Tongue (tissue), 1 donor: ENCODE measurements at regions not wholly inside any gene's neighbourhood (a gene's known extent, or its start where the extent isn't known, plus 50 kb on each side); places are given as distances from the start of the nearest gene placed in this dataset.

Experiments
- DNase-seq: peaks from one replicate; pipeline ENCODE4 v3.0.0-alpha.2; 2015

- no peak for DNase-seq
Measured at GRCh38 chr6:15073344-15073789, 172.5 kb upstream of the JARID2 start.

DNA sequence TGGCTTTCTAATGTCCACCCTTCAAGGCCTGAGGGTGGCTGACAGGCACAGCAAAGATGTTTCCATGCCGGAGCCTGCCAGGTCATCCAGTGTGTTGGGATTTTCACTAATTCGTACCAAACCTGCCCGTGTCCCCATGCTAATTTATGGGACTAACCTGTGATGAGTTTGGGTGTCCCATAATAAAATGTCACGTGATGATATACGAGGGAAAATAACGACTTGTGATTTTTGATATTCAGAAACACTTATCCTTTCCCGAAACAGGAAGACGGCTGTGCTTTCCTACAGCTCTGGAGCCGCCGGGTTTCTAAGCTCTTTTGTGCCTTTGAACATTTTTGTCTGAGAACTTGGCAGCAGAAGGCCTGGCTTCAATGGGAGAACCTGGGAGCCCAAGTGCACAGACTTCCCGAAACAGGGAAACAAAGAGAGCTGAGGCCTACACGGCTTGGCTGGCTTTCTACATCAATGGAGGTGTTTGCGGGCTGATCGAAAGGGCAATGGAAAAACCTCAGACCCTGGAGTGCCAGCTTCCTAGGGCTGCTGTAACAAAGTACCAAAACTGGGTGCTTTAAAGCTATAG lies 171.9 kb upstream of the JARID2 start:
- no peak for DNase-seq

GRCh38 chr6:15074806-15075205 lies 171.1 kb upstream of the JARID2 start:
- no peak for DNase-seq

DNA sequence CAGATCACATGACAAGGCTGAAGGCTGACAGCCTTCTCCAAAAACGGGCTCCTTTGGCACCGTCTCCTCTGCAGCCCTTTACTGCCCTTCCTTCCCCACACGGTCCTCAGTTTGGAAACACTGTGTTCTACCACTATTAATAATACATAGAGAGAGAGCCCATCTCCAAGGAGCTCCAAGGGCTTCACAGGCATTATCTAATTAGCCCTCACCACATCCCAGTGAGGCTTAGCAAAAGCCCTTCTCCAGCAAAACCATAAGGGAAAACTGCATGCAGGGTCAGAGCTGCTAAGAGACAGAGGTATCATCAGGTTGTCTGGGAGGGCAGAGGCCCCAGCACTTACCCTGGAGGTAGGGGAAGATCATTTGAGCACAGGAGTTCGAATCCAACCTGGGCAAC lies 169.3 kb upstream of the JARID2 start:
- DNase-seq, result no peak

DNA sequence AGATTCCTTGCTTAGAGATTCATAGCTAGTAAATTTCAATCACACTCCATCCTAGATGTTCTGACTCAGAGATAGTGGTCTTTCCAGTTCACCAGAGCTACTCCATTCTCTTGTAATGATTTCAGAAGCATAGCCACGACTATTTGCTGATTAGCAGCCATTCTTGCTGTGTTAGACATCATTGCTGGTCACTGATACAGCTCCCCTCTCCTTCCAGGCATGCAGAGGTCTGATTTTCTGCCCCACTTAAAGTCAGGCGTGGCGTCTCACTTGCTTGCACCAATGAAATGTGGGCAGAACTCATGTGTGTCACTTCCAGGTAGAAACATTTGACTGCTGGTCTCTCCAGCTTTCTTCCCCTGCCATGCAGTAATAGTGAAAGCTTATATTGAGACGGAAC lies 168.9 kb upstream of the JARID2 start:
- DNase-seq, result no peak

DNA sequence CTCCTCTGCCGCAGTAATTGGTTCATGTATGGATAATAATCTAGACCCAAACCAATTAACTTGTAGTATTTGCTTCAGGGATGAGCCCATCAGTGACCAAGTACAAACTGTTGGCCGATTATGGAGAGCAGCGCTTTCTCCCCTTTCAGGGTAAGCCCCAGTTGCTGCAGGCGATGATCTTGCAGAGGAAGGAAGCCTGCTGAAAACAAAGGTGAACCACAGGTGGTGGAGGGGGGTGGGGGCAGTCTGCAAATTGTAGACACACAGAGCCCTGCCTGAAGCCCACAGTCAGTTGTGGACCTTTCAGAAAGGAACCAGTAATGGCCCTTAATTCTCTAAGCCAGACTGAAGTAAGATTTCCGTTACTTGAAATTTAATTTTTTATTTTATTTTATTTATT lies 167.9 kb upstream of the JARID2 start:
- DNase-seq, result no peak

DNA sequence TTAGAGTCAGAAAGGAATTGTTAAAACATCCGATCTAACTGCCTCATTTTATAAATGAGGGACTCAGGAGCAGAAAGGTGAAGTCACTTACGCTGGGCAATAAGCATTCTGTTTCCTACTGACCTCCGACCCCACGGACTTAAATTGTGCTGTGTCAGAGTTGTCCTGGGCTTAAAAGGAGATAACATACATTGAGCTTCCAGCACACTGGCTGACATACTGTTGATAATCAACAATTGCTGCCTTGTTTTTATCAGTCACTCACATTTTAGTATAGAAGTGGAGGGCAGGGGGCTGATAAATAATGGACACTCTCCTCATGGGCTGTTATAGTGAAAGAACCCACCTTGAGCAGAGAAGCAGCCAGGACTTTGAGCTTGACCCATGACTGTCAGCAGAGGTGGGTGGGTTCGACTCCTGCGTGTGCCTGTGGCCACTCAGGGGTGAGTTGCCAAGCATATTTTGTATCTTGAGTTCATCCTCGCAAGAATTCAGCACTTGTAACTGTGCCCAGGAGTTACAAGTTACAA lies 166.5 kb upstream of the JARID2 start:
- DNase-seq, result no peak

DNA sequence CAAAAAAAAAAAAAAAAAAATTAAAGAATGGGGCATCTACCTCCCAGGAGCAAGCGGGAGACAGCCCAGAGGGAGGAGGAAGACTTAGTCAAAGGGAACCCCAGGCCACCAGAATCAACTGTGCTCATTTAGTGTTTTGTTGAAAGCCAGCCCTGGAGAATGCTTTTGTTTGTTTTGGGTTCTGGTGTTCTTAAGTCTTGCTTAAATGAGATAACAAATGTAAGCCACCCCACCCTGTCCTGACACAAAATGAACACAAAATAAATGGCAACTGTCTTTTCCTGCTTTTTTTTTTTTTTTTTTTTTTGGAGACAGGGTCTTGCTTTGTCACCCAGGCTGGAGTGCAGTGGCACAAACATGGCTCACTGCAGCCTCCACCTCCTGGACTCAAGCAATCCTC lies 165.0 kb upstream of the JARID2 start:
- no peak for DNase-seq

- DNase-seq, result no peak
Measured at GRCh38 chr6:15081447-15081846, 164.4 kb upstream of the JARID2 start.

GRCh38 chr6:15082708-15083107 lies 163.2 kb upstream of the JARID2 start:
- no peak for DNase-seq

DNA sequence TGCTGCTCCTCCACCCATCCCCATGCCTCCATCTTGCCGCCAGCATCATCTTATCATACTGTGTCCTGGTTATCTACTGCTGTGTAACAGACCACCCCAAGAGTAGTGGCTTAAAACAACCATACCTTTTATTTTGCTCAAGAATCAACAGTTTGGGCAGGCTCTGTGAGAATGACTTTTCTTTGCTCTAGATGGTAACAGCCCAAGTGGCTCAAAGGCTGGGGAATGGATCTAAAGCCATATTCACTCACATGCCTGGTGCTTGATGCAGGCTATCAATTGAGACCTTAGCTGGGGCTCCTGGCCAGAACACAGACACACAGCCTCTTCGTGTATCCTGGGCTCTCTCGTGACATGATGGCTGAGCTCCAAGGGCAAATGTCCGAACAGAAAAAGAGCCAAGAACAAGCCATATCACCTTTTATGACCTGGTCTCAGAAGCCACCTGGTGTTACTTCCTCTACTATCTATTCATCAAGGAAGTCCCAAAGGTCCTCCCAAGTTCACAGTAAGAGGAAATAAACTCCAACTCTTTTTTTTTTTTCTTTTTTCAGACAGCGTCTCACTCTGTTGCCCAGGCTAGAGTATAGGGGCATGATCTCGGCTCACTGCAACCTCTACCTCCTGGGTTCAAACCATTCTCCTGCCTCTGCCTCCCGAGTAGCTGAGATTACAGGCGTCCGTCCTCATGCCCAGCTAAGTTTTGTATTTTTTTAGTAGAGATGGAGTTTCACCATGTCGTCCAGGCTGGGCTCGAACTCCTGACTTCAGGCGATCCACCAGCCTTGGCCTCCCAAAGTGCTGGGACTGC lies 159.3 kb upstream of the JARID2 start:
- DNase-seq, result no peak

GRCh38 chr6:15087186-15087589 lies 158.7 kb upstream of the JARID2 start:
- DNase-seq, result no peak

- DNase-seq, result no peak
Measured at GRCh38 chr6:15088904-15089568, 156.8 kb upstream of the JARID2 start.

DNA sequence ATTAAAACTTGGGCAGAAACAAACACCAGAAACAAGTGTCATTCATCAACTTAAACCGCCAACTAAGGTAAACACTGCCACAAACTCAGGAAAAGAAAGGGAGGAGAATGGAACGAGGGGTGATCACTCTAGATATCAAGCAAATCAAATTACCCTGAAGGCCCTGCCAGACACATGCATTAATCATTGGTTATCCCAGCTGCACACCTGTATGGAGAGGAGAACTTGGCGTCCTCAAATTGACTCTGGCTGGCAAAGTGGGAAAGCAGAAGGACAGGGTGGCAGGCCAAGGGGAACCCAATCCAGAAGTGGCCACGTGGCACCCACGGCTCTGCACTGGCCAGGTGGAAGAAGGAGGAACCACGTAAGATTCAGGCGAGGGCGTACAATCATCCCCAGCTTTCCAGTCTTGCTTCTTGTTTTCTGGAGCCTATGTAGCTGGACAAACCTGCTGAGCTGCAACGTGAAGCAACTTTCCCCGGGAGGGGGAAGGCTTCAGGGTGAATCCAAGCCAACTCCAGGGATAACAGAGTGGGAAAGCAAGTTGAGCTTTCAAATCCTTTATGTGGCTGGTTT lies 156.2 kb upstream of the JARID2 start:
- peak; percentile 40 for DNase-seq

DNA sequence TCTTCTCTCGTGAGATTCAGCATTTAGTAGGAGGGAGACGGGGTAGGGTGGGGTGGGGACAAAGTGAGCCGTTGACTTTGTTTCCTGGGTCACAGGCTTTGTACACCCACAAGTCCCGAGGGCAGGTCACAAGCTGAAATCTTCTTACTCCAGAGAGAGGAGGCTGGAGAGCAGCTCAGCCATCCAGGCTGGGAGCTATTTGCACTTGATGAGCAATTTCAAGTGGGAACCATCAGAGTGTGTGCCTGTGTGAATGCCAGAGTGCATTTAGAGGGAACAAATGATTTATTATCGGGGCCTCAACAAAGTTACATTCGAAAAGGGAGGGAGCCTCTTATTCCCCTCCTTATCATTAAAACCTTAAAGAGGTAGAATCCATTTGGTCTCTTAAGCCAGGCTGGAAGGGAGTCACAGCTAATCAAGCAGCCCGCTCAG lies 155.7 kb upstream of the JARID2 start:
- DNase-seq, result no peak

DNA sequence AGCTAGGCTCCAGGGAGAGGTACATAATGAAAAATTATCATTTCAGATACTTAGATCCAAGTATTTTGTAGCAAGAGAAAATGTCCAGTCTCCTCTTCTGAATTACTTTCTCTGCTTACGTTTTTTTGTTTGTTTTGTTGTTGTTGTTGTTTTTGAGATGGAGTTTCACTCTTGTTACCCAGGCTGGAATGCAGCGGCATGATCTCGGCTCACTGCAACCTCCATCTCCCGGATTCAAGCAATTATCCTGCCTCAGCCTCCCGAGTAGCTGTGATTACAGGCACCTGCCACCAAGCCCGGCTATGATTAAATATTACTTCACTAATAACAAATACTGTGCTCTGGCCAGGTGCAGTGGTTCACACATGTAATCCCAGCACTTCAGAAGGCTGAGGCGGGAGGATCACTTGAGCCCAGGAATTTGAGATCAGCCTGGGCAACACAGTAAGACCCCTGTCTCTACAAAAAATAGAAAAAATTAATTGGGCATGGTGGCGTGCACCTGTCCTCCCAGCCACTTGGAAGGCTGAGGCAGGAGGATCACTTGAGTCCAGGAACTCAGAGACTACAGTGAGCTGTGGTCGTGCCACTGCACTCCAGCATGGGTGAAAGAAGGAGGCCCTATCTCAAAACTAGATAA lies 155.0 kb upstream of the JARID2 start:
- DNase-seq, result no peak

DNA sequence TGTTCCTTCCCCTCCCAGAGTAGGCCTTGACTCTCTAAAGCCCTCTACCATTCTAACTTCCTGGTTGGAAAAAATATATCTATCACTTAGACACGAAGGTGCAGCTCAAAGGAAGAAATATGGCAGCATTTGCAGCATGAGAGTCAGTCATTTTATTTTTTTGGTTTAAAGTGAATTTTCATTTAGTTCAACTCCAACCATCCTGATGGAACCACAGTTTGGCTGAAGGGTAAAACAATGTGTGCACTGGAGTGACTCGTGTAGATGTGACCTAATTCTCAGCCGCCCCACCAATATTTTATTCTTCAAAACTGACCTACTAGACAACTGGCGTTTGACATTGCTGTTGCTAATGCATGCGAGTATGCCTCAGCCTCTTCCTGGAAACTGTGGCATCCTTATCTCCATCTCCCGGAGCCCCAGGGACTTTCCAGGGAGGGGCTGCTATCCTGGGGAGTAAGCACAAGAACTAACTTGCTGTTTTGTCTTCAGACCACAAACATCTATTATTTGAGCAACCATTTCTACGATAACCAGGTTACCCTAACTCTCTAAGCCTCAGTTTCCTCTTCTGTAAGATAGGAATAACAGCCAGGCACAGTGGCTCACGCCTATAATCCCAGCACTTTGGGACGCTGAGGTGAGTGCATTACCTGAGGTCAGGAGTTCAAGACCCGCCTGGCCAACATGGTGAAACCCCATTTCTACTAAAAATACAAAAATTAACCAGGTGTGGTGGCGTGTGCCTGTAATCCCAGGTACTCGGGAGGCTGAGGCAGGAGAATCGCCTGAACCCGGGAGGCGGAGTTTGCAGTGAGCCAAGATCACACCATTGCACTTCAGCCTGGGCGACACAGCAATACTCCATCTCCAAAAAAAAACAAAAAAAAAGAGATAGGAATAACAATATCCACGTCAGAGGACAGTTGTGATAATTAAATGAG lies 148.7 kb upstream of the JARID2 start:
- no peak for DNase-seq

GRCh38 chr6:15101130-15101529 lies 144.7 kb upstream of the JARID2 start:
- DNase-seq, result no peak

GRCh38 chr6:15102241-15102640 lies 143.6 kb upstream of the JARID2 start:
- no peak for DNase-seq

DNA sequence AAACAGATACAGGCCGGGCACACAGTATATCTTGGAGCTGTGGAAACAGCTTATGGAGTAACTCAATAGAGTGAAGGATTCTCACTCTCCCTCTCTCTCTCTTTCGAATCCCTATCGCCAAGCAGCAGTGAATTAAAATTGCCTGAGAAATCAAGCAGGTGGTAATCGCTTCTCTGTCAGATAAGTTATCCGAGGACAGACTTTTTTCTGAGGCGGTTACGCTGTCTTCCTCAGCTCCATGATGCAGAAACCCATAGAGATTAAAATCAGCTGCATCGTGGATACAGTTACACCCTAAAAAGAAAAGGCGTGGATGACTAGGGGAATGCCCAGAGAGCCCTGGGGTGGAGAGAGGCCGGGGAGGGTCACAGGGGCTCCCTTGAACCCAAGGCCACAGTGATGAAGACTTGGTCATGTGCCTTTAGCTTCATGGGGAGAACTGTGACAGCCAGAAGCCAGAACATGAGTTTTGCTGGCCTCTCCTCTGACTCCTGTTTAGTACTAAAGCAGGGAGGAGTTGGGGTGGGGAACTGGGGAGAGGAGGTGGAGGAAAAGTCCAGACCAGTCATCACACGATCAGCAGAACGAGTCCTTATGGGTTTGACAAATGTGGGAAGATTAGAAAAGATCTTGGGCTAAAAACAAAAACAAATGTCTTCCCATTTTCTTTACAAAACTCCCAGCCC lies 138.8 kb upstream of the JARID2 start:
- no peak for DNase-seq
